GM10266 (cell line): ENCODE measurements at regions not wholly inside any gene's neighbourhood (a gene's known extent, or its start where the extent isn't known, plus 50 kb on each side); places are given as distances from the start of the nearest gene placed in this dataset.

Source experiments
- DNase-seq: peaks from one replicate; pipeline ENCODE4 v3.0.0; 2012; ENCODE audit errors: extremely low spot score
- TF ChIP-seq, protein P1 (sequence below): IDR thresholded peaks from 2 replicates; pipeline ENCODE4 v1.5.1; 2012; ENCODE audit warnings: mild to moderate bottlenecking, low read depth; ENCODE audit not compliant: control insufficient read depth, insufficient read depth; ENCODE audit errors: missing control alignments

DNA sequence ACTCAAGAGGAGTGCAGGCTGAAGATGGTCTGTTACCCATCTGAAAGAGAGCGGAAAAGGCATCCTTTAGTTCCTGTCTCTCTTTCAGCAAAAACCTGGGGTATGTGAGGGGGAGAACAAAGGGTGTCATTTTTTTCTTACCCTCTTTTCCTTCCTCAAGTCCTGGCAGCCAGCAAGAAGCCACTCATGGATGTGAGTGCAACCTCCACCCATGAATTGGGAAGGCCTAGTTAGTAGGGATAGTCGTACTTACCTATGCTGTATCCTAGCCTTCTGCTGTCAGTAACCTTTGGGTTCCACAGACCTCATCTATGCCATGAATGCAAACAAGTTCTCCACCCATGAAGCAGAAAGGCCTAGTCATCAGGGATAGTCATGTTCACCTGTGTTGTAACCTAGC lies 472.8 kb downstream of the ZIC1 start:
- no peak for DNase-seq
- TF ChIP-seq, protein P1, sequence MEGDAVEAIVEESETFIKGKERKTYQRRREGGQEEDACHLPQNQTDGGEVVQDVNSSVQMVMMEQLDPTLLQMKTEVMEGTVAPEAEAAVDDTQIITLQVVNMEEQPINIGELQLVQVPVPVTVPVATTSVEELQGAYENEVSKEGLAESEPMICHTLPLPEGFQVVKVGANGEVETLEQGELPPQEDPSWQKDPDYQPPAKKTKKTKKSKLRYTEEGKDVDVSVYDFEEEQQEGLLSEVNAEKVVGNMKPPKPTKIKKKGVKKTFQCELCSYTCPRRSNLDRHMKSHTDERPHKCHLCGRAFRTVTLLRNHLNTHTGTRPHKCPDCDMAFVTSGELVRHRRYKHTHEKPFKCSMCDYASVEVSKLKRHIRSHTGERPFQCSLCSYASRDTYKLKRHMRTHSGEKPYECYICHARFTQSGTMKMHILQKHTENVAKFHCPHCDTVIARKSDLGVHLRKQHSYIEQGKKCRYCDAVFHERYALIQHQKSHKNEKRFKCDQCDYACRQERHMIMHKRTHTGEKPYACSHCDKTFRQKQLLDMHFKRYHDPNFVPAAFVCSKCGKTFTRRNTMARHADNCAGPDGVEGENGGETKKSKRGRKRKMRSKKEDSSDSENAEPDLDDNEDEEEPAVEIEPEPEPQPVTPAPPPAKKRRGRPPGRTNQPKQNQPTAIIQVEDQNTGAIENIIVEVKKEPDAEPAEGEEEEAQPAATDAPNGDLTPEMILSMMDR, result no peak

DNA sequence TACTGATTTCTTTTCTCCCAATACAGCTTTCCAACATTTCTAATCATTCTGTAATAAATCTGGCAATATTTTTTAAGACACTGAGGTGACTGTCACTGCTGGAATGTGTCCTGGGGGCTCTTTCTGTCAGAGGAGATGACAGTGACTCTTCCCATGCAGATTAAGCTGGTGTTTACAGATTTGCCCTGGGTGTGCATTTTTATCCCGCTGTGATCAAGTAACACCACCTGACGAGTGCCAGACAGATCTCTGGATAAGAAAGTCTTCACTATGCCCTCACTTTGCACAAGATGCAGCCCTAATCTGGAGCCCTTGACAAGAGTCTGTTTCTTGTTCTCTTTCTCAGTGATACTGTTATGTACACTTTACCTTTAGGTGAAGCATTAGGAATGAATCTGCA lies 477.7 kb downstream of the ZIC1 start:
- DNase-seq, result no peak
- TF ChIP-seq, protein P1, result no peak

DNA sequence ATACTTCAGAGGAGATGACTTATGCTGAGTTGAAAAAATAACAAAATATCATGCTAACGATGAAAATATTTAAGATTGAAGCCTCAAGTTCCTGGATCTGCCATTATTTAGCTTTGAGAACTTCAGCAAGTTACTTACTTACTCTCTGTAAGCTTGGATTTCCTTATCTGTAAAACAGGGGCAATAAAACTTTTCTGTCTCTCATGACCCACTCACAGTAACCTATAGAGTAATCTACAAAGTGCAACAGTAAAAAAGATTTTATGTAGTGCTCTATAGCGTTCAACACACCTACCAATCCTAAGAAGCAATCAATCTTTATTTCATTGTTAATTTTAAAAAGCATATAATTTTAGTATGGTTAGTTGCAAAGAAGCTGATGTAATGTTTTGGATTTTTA lies 478.6 kb downstream of the ZIC1 start:
- TF ChIP-seq, protein P1, result no peak
- no peak for DNase-seq

DNA sequence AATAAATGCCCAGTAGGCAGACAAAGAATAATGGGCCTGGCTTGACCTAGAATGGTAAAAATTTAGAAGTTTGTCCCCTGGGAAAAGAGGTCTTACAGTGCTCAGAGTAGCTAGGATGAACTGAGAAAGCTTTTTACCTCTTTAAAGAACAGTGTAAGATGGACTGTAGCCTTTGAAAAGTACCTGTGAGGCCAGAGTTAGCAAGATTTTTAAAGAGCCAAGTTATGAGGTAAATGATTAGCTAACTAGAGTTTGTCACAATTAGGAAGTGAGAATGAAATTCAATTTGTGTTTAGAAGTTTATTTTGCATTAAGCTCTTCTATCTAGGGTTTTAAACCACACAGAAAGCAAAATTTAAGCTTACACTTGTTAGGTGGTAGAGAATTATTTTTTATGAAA lies 480.9 kb downstream of the ZIC1 start:
- TF ChIP-seq, protein P1, result no peak
- no peak for DNase-seq

DNA sequence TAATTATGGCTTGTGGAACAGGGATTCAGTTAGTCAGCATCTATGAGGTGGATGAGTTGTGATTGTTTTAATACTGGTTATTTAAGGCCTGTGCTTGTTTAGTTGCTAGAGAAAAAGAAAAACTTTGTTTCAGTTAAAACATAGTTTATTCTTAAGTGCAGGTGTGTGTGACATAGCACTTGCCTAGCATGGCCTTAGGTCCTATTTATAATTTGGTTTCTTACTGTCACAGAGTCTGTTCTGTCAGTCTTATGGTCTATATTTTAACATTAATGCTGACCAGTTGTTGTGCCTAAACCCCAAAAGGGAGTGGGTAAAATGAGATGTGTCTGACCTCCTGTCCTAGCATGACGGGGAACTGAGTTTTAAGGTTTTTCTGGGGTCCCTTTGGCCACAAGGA lies 486.3 kb downstream of the ZIC1 start:
- no peak for DNase-seq
- TF ChIP-seq, protein P1, result no peak

DNA sequence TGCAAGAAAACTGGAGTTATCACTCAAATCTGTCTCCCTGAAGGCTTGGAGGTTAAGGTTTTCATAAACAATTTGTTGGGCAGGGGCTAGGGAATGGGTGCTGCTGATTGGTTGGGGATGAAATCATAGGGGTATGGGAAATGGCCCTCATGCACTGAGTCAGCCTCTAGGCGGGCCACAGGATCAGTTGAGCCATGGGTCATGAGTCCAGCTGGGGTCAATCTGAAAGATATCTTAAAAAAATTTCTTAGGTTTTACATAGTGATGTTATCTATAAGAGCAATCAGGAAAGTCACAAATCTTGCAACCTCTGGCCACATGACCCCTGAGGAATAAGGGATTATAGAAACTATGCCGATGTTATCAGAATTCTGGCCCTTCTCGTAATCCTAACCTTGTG lies 491.7 kb downstream of the ZIC1 start:
- TF ChIP-seq, protein P1, result no peak
- no peak for DNase-seq

DNA sequence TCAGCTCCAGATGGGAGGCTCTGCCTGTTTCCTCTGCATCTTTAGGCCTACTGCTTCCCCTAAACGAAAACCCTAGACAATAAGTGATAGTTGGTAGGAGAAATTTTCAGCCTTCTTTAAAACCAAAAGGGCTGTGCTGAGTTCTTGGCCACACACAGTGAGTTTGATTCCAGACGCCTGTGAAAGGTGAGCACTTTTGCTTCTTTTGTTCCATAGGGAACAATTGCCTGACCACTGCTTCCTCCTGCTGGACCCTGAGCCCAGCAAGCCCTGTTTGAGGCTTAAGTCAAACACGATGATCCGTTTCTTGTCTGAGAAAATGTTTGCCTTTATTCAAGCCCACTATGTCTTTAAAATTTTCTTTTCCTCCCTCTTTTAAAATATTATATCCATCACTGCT lies 493.9 kb downstream of the ZIC1 start:
- TF ChIP-seq, protein P1, result no peak
- no peak for DNase-seq

DNA sequence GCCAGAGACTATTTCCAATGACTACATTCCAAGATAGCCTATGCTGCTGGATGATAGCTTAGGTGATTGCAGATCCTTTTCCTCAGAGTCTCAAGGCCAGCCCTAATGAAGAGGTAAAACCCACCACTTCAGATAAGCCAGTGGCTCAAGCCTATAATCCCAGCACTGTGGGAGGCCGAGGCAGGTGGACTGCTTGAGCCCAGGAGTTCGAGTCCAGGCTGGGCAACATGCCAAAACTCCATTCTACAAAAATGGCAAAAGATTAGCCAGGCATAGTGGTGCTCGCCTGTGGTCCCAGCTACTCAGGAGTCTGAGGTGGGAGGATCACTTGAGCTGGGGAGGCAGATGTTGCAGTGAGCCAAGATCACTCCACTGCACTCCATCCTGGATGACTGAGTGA lies 495.3 kb downstream of the ZIC1 start:
- TF ChIP-seq, protein P1, result no peak
- DNase-seq, result no peak
